K562 (cell line): ENCODE measurements at regions not wholly inside any gene's neighbourhood (a gene's known extent, or its start where the extent isn't known, plus 50 kb on each side); places are given as distances from the start of the nearest gene placed in this dataset.

Source experiments
- ATAC-seq: fragments of 200-7000 bp; cut with Tn5 transposase; 3 replicates; pipeline ENCODE4 v1.9.1; 2020; ENCODE audit warnings: moderate library complexity
- BruUV-seq: library from RNA; stranded (reverse); fragments of 400-500 nt; replicated peaks from 2 replicates; lab custom pipeline; 2021; lab: Mats Ljungman, UMichigan
- CTCF ChIA-PET: fragments of 300-600 bp; formaldehyde crosslinking; extraction: SDS; loops from one replicate; lab custom pipeline; 2021; ENCODE audit warnings: low intra/inter-chr PET ratio; lab: Yijun Ruan, JAX
- POLR2A ChIA-PET: fragments of 300-600, 350-650 bp; sonication (Branson Sonifier 250); formaldehyde crosslinking; extraction: SDS; loops from one replicate; lab custom pipeline; 2021; ENCODE audit warnings: antibody characterized with exemption, inconsistent platforms; lab: Yijun Ruan, JAX
- DNase-seq, 4 experiments: peaks; one replicate each; pipeline versions ENCODE4 v3.0.0 to v3.0.0-alpha.2; 2011 to 2018; ENCODE audit warnings: low spot score in 3 of 4, mixed read lengths in 3 of 4; ENCODE audit errors: extremely low read depth in 1 of 4
- FAIRE-seq: peaks from 2 replicates; lab custom pipeline; 2011; peaks lifted over from hg19 to GRCh38; lab: Jason Lieb, UNC
- H2AFZ ChIP-seq: 2 replicates; pipeline ENCODE4 v1.6.0; 2011; ENCODE audit warnings: low read depth, low read length, control low read depth, inconsistent platforms
- H3K27ac ChIP-seq: fragments of 200-600 bp; 3 replicates; pipeline ENCODE4 v1.8.0; 2011; ENCODE audit warnings: low read depth, mild to moderate bottlenecking, control low read depth, inconsistent platforms, low read length, moderate library complexity, mixed read lengths; ENCODE audit errors: extremely low read depth
- H3K27me3 ChIP-seq, 2 experiments: fragments of 300-600 bp in 1 of 2; 2 replicates in 1 of 2; 3 replicates in 1 of 2; pipeline versions ENCODE4 v1.6.0 to v1.8.0; 2011; ENCODE audit warnings: inconsistent platforms in 2 of 2, low read length in 2 of 2, mild to moderate bottlenecking in 1 of 2, mixed read lengths in 1 of 2, moderate library complexity in 1 of 2; ENCODE audit not compliant: control insufficient read depth in 2 of 2, insufficient read depth in 2 of 2
- H3K36me3 ChIP-seq: fragments of 300-600 bp; 3 replicates; pipeline ENCODE4 v1.8.0; 2011; ENCODE audit warnings: mild to moderate bottlenecking, low read length, inconsistent platforms; ENCODE audit not compliant: control insufficient read depth, insufficient read depth
- H3K4me1 ChIP-seq, 2 experiments: fragments of 200-600 bp in 1 of 2; replicated peaks in 1 of 2; 2 replicates in 1 of 2; 3 replicates in 1 of 2; pipeline versions ENCODE4 v1.5.1 to v1.8.0; 2011; ENCODE audit warnings: inconsistent platforms in 2 of 2, low read length in 2 of 2, mild to moderate bottlenecking in 1 of 2, mixed read lengths in 1 of 2, moderate library complexity in 1 of 2; ENCODE audit not compliant: control insufficient read depth in 2 of 2, insufficient read depth in 2 of 2
- H3K4me2 ChIP-seq: 2 replicates; pipeline ENCODE4 v1.6.1; 2011; ENCODE audit warnings: low read length, control low read depth, inconsistent platforms, mixed read lengths; ENCODE audit not compliant: insufficient read depth
- H3K4me3 ChIP-seq: fragments of 200-600 bp; sonication (generic), shearing (Covaris generic); 2 replicates; pipeline ENCODE4 v1.5.1; 2016; ENCODE audit warnings: control low read depth, inconsistent platforms
- H3K79me2 ChIP-seq: fragments of 200-600 bp; 3 replicates; pipeline ENCODE4 v1.8.0; 2011; ENCODE audit warnings: low read length, inconsistent platforms; ENCODE audit not compliant: control insufficient read depth, insufficient read depth
- H3K9ac ChIP-seq, 2 experiments: 2 replicates each; pipeline versions ENCODE4 v1.6.0 to v1.6.1; 2011; ENCODE audit warnings: low read depth in 2 of 2, low read length in 2 of 2, control low read depth in 1 of 2, inconsistent platforms in 1 of 2, mild to moderate bottlenecking in 1 of 2, mixed read lengths in 1 of 2; ENCODE audit not compliant: insufficient read depth in 1 of 2
- H3K9me1 ChIP-seq: one replicate; pipeline ENCODE4 v1.6.0; 2011; ENCODE audit warnings: inconsistent platforms, mild to moderate bottlenecking, low read length, moderate library complexity; ENCODE audit not compliant: control insufficient read depth, insufficient read depth
- H3K9me3 ChIP-seq: replicated peaks from 2 replicates; pipeline ENCODE4 v1.5.1; 2011; ENCODE audit warnings: low read depth, low read length, inconsistent platforms; ENCODE audit not compliant: control insufficient read depth, insufficient read depth
- H4K20me1 ChIP-seq: replicated peaks from 2 replicates; pipeline ENCODE4 v1.6.1; 2011; ENCODE audit warnings: low read length, inconsistent platforms, mixed read lengths; ENCODE audit not compliant: control insufficient read depth, insufficient read depth
- CHCHD3 ChIP-seq: fragments of 250-450 bp; sonication (Bioruptor Pico); IDR thresholded peaks from 2 replicates; pipeline ENCODE4 v2.1.2; 2022; ENCODE audit warnings: mild to moderate bottlenecking
- FIP1L1 ChIP-seq: fragments of 200-400 bp; formaldehyde crosslinking; IDR thresholded peaks from 2 replicates; pipeline ENCODE4 v1.6.1; 2018; ENCODE audit warnings: mild to moderate bottlenecking, low read depth, low read length; ENCODE audit not compliant: poor library complexity, severe bottlenecking
- RBFOX2 ChIP-seq: fragments of 200-400 bp; formaldehyde crosslinking; IDR thresholded peaks from 2 replicates; pipeline ENCODE4 v1.6.1; 2017; ENCODE audit warnings: low read depth, mild to moderate bottlenecking, low read length, moderate library complexity
- SOX6 ChIP-seq: fragments of 450-650 bp; IDR thresholded peaks from 2 replicates; pipeline ENCODE4 v1.6.1; 2014; ENCODE audit warnings: mild to moderate bottlenecking
- XRCC4 ChIP-seq: IDR thresholded peaks from one replicate; pipeline ENCODE4 v1.6.1; 2011; ENCODE audit not compliant: insufficient read depth, insufficient read length; ENCODE audit errors: extremely low read depth
- ZKSCAN1 ChIP-seq: fragments of 150-350 bp; IDR thresholded peaks from 2 replicates; pipeline ENCODE4 v1.6.1; 2016; ENCODE audit warnings: low read depth, low read length
- WGBS: fragments of 100-300 bp; shearing (Covaris generic); methylation state at CpG from one replicate; pipeline ENCODE4 v1.1.6; 2016; ENCODE audit warnings: low coverage, mixed read lengths; ENCODE audit not compliant: insufficient coverage; ENCODE audit errors: missing lambda C conversion rate; 5-methylcytosine and 5-hydroxymethylcytosine counted together
- in situ Hi-C: fragments of 300-500 bp; cut with MboI; formaldehyde crosslinking; loops from 4 replicates; pipeline ENCODE4 v1.15.0; 2018; ENCODE audit warnings: inconsistent platforms, mixed read lengths
- intact Hi-C: fragments of 100-400 bp; cut with micrococcal nuclease; formaldehyde crosslinking; loops from 2 replicates; pipeline ENCODE4 v1.14.2; 2022
- TF ChIP-seq, protein P1 (sequence below): fragments of 250-450 bp; sonication (Bioruptor Pico); IDR thresholded peaks from 2 replicates; pipeline ENCODE4 v1.9.0; 2021; ENCODE audit warnings: mild to moderate bottlenecking
- TF ChIP-seq, protein P2 (sequence below): fragments of 450-650 bp; IDR thresholded peaks from 2 replicates; pipeline ENCODE4 v1.6.1; 2016; ENCODE audit warnings: borderline replicate concordance

DNA sequence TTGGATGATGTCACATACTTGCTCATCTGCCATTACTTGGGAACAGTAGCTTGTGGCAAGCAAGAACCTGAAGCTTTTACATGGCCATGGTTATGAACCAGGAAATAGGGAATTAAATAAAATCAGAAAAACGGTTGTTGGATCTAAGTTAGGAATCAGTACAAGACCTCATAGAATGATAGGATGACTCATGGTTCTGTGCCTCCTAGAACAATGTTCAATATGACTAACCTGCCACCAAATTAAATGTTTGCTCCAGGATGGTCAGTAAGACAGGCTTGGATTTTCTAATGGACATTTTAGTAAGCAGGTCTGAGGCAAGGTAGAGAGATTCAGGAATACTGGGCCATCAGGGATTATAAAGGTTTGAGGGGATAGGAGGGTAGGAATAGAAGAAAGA is 218.9 kb downstream of the PLOD2 start (continued):
- TF ChIP-seq FIP1L1 (no peak), RBFOX2 (no peak), SOX6 (no peak)
- TF ChIP-seq, all 486 proteins: peak for 0

DNA sequence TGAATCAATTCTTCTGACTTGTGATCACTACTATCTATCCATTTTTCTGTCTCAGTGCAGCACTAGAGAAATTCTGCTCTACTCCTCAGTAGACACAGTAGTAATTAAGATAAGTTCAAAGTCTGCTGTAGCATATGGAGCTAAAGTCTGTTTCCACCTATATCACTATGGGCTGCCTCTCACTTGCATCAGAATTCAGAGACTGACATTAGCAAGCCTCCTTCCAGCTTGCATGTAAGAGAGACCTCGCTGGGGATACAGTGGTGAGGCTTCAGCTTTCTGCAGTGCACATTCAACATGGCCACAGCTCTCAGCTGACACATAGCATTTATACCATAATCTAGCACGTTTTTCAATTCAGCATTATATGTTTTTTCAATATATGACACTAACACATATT is 217.0 kb downstream of the PLOD2 start:
- DNase-seq (no peak), ATAC-seq (no peak), FAIRE-seq (no peak)
- no peaks in the 10 kb centered on the region for H3K36me3 ChIP-seq
- no peaks in the 10 kb centered on the region for H3K79me2 ChIP-seq
- no peak overlapping the region for H3K27ac ChIP-seq
- no peaks in the 10 kb centered on the region for H3K9me3 ChIP-seq
- H3K9me1 ChIP-seq = no peaks in the 10 kb centered on the region
- ChIA-PET CTCF (no interaction called here), POLR2A (no interaction called here)
- BruUV-seq = no TSS peak
- no peaks in the 10 kb centered on the region for H3K4me1 ChIP-seq
- intact Hi-C loops = no loop called here
- H3K4me2 ChIP-seq = no peak overlapping the region
- H3K4me3 ChIP-seq = no peak overlapping the region
- H2AFZ ChIP-seq = no peak overlapping the region
- 0% methylated on average over 2 of the region's 2 CpGs for WGBS
- no peaks in the 10 kb centered on the region for H3K27me3 ChIP-seq
- in situ Hi-C loops = no loop called here
- no peaks in the 10 kb centered on the region for H4K20me1 ChIP-seq
- no peak overlapping the region for H3K9ac ChIP-seq
- TF ChIP-seq, protein P1, sequence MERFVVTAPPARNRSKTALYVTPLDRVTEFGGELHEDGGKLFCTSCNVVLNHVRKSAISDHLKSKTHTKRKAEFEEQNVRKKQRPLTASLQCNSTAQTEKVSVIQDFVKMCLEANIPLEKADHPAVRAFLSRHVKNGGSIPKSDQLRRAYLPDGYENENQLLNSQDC (CRISPR knock-in tag) = no peak
- TF ChIP-seq XRCC4 (no peak), CHCHD3 (CRISPR knock-in tag) (no peak), ZKSCAN1 (no peak)
- TF ChIP-seq, protein P2, sequence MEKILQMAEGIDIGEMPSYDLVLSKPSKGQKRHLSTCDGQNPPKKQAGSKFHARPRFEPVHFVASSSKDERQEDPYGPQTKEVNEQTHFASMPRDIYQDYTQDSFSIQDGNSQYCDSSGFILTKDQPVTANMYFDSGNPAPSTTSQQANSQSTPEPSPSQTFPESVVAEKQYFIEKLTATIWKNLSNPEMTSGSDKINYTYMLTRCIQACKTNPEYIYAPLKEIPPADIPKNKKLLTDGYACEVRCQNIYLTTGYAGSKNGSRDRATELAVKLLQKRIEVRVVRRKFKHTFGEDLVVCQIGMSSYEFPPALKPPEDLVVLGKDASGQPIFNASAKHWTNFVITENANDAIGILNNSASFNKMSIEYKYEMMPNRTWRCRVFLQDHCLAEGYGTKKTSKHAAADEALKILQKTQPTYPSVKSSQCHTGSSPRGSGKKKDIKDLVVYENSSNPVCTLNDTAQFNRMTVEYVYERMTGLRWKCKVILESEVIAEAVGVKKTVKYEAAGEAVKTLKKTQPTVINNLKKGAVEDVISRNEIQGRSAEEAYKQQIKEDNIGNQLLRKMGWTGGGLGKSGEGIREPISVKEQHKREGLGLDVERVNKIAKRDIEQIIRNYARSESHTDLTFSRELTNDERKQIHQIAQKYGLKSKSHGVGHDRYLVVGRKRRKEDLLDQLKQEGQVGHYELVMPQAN = no peak
